NCI-H2227 (cell line): ENCODE measurements at regions not wholly inside any gene's neighbourhood (a gene's known extent, or its start where the extent isn't known, plus 50 kb on each side); places are given as distances from the start of the nearest gene placed in this dataset.

ENCODE experiments used
- DNase-seq: peaks from one replicate; lab custom pipeline; 2025; ENCODE audit not compliant: unreplicated experiment; lab: John Stamatoyannopoulos, UW

DNA sequence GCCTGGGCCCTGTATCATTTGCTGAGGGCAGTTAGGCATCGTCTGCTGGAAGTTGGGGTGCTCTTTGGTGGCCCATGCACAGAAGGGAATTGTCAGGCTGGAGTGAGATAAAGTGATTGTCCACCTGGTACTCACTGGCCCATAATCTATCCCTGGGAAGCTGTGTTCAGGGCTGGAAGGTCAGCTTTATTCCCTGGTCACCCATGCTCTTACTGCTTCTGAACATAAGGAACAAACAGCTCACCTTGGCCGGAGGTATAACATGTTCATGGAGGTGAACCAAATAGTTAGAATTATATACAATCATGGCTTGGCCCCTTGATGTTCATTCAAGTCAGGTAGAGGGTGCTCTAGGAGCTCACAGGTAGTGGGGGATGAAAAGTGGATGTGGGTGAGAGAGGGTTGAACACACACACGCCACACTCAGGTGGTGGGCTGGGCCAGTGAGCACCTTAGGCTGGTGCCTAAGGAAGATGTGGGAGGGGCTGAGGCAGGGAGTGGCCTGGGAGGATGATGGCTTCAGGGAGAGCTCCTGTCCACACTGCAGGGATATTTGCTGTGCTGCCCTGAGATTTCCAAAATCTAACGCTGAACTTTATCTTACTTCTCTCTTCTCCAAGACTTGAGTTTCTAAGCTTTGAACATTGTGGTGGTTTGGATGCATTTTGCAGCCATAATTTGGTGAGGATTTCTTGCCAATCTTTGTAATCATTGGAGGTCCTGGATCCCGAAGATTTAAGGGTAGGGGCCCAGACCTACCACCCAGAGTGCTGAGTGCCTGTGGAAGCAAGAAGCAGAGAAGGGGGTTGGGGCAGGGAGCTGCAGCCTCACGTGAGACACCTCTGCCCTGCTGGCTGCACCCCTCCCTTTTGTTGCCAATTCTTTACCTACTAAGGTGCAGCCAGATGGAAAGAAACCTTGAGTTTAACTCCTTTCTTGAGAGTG is 420.6 kb downstream of the ZNF536 start:
- no peak for DNase-seq

DNA sequence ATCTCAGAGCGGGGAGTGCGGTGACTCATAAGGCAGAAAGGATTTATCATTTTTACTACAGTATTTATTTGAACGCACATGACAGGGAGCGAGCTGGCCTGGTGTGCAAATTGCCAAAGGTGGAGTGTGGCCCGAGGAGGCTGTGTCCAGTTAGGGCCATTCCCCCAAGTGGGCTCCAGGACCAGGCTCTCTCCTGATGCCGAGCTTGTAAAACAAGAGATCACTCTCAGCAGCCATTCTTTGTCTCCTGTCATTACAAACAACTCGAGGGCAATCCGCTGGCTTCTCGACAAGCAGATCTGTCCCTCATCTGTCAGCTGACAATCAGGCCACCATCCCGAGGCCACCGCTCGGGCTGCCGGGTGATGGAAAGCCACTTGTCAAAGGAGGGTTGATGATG is 418.9 kb downstream of the ZNF536 start:
- no peak for DNase-seq

DNA sequence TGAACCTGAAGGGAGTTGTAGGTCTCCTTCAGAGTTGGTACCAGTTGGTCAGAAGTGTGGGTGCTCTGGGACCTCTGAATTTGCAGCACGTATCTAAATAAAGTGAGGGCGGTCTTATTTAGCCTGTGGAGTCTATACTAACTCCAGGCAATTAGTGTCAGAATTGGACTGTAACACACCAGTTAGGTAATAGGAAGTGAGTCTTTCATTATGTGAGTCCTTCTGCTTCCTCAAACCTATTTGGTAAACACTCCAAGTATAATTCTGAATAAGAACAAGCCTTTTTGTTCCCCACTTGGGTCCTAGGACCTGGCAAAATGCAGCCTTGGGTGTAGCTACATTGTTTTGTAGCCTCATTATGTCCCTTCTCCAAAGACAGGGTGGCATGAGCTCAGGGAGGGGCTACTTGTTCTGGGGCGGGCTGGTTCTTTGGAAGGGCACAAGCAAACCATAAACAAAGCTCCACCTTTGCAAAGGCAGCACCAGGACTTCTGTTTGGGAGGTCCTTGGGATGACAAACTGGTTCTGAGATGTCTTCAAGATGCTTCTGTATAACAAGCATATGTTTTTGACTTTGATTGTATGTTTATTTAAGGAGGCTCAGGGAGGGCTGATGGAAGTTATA is 418.0 kb downstream of the ZNF536 start:
- no peak for DNase-seq

DNA sequence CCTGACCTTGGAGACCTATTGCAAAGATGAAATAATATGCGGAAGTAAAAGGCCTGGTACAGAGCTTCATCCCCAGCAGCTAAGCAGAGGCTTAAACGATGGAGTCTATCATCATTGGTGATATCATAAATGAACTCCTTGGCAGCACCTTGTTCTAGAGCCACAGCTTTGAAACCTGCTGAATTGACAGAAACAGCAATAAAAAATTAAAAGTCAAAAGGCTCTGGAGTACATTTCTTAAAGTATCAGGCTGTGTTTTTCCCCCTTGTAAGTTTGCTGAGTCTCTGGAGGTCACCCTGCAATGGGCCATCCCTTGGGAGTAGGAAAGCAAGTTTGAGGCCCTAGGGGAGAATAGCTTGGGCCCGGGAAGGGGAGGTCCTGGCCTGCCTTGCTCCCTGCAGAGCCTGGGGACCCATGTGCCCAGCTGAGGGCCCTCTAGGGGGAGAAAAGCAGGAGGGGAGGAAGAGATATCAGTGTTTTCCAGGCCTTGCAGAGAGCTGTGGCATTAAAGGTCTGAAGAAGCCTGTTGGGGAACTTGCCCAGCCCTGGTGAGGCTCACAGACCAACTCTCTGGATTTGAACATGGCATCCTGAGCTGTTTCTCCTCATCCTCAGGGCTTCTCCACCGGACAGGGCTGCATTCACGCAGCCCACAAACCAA is 416.1 kb downstream of the ZNF536 start:
- DNase-seq = no peak

DNA sequence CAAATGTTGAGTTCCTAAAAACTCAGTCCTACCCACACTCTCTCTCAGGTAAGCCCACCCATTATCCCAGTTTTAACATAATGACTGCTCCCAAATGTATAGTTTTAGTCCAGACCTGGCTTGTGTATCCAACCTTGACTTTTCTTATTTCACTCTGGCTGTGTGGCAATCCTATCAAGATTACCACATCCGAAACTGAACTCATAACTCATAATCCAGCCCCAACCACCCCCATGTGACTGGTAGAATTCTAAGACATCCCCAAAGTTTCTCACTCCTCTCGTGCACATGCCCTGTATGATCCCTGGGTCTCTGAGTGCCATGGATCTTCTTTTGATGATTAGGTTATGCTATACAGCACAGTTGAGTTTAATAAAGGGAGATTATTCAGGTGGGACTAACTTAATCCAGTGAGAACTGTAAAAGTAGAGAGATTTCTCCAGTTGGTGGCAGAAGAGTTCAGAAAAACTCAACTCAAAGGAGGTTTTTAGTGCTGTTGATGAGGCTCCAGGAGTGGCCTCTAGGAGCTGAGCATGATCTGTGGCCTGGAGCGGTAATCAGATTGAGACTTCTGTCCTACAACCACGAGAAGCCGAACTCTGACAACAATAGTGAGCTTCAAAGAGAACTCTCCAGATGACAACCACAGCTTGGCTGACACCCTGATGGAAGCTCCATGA is 413.4 kb downstream of the ZNF536 start:
- no peak for DNase-seq

DNA sequence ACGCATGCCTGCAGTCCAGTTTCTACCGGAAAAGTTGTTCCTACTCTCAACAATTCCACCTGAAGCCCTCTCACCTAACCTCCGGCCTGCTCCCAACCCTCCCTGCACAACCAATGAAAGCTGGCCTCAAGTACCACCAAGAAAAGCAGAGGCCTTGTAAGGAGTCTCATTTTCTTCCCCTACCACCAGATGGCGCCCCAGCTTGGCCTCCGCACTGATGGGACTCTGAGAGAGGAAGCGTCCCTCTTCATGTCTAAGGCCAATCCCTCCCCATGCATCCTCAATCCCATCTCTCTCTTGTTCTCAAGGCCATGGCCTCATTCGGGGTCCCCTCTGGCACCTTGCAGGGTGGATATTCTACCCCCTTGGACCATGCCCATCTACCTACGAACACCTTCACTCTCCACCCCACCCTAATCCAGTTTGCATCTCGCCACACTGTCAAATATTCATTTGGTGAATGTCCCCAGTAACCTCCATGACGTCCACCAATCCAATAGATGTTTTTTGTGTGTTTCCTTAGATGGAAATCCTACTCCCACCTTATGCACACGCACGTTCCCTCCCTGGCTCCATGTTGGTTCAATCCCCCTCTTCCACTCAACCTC is 412.8 kb downstream of the ZNF536 start:
- DNase-seq = no peak

DNA sequence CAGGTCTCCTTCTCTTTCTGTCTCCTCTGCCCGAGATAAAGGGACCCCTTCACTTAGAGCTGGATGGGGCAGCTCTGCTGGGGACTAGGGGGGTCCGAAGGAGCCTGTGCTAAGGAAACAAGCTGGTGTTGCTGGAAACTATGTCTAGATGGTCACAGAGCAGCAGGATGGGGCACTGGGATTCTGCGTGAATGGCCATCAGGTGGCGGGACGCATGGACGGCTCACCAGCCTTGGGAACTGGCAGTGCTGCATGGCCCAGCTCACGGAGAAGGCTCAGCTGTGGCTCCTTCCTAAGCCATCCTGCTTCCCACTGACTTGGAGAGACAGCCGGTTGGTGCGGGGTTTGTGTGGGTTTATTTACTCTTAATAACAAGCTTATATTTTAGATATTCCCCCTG is 411.8 kb downstream of the ZNF536 start:
- no peak for DNase-seq

DNA sequence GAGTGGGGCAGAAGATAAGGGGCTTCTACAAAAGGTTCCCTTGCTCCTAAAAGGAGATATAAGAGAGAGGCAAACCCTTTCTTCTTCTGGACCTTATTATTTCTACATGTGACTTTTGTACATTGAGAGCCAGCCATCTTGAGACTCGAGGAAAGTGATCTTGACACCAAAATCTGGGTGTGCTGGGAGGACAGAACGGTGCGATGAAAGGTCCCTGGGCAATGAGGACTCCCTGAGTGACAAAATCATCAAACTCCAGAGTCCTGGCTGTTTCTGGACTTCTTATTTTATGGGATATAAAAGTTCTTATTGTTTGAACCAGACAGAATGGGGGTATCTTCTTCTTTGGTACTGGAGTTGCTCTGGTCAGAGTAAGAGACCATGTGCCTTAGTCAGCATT is 411.0 kb downstream of the ZNF536 start:
- DNase-seq = no peak

DNA sequence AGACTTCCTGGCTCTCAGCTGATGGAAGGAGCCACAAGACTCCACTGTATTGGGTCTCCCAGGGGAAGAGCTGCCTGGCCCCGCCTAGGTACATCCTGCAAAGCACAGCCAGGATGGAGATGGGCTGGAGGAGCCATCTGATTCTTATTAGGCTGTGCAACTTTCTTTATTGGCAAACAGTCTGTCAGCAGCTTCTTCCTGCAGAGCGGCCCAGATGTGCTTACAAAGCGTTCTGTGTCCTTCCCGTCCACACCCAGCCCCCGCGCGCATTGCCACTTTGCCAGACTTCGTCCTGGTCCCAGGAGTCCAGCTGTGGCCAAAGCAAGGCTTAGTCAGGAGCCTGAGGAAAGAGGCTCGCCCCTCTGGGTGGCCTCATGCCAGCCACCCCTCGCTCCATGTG is 409.3 kb downstream of the ZNF536 start:
- DNase-seq = no peak

DNA sequence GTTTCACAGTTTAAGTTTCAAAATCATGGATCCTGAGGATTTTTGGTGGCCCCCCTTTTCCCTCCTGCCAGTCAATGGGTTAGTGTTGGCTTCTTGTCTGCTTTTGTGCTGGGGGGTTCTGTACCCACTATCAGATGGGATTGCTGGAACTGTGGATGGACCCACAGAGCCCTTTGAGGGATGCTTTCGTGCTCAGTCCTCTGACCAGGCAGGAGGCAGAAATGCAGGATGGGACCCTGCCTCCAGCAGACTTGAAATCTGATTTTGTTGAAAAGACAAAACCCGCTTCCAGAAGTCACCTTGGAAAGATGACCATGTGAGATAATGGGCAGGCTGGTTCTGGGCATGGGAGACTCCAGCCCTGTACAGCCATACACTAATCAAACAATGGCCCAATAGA is 408.9 kb downstream of the ZNF536 start:
- DNase-seq = no peak

DNA sequence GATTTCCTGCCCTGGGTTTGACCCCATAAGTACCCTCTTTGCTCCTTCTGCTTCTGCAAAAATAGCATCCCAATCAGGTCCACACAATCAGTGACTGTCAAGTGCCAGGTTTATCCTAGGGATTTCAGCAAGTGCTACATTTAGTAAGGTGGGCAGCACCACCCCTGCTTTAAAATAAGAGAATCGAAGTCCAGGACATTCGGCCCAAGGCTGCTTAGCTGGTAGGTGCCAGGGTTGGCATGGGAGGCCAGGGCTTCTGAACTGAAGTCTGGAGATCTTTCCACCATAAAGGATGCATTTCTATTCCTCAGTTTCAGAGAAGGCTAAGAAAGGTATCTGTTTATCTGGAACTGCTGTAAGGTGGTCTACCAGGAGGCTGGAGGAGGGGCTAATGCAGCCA is 408.3 kb downstream of the ZNF536 start:
- DNase-seq = no peak

DNA sequence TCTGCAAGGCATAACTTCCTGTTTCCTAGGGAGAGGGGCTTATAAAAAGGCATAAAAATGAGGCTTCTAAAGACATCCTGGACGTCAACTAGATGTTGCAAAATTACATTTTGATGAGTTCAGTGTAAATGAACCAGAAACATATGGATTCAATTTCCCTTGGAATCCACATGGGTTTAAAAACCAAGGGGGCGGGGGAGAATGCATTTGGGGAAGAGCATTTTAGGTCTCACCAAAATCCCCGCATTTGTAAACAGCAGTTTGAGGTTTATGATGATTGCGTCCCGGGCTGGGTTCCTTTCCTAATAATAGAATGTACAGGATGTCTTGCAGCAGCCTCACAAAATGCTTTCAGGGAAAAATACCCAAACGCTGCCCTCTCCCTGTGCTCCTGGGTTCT is 407.8 kb downstream of the ZNF536 start:
- DNase-seq = no peak

DNA sequence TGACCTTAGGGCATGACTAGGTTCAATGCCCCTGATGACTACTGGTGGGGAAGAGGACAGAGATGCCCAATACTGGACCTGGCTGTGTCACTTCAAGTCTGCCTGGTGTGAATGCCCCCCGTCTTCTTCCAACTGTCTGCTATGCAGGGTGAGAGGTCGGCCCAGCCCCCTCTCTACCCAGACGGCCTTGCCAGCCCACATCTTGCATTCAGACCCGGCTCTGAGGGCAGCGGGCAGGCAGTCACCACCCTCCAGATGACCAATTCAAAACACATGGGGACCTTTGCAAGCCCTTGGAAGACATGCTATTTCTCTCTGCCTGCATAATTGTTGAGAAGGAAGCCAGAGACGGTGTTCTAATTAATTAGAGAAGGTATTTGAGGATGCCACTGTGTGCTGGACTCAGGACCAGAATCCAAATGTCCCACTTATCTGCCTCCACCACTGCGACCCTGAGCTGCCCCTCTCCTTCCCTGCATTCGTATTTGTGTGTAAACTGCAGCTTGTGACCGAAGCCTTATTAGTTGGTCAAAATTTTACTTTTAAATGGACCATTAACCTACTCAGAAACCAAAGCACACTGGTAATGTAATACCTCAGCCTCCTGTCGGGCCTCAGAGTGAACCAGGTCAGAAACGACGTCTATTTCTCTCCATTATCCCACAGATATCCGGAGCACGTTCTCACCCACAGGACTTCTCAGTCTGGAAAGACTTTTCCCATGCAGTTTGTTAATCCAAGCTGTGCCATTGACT is 407.0 kb downstream of the ZNF536 start:
- no peak for DNase-seq

DNA sequence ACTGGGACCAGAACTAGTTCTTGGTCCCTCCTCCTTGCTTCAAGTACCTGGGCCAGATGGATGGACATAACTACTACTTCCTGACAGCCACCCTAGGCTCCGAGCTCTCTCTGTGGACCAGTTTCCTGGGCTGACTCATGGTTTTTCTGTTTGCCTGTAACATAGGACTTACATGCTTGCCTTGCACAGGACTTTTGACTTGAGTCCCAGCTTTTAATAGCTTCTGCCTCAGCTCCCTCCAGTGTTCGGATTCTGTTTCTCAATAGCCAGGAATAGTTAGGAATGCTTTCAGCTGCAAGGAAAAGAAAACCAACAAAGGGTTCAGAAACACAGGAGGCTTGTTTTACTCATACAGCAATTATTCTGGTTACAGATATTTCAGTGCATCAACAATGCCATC is 405.9 kb downstream of the ZNF536 start:
- DNase-seq = no peak

DNA sequence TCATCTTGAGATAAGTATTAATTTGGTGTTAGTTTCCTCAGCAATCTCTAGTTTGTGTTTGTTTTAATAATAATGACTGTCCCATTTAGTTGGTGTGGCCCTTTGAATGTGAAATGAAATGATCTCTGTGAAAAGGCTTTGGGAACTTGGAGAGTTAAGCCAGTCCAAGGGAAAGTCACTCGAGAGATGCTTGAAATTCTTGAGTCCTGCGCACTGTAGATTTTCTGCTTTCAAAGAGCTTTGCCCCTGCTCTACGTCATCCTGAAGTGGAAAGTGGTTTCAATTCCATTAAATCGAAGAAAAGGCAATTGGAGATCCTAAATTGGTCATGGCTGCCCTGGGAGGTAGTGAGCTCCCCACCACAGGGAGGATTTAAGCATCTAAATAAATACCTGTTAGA is 403.8 kb downstream of the ZNF536 start:
- no peak for DNase-seq

DNA sequence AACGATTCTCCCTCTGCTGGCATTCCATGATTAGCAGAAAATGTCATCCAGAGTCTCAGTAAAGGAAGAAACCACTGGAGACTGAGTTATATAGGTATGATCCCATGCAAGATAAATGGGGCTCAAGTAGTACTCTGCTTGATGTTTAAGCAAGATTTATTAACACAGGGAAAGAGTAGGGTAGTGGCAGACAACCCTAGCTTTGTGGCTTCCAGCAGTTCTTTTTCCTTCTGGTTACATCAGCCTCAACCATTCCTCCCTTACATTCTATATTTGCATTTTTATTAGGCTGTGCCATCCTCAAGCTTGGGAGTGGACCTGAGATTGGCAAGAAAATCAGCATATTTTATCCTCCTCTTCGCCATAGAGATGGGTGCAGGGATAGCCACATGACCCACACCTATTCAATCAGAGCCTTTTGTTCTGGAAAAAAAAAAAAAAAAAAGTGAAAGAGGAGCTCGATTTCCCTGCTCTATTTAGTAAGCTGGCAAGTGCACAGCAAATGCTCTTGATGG is 402.1 kb downstream of the ZNF536 start:
- DNase-seq = no peak

DNA sequence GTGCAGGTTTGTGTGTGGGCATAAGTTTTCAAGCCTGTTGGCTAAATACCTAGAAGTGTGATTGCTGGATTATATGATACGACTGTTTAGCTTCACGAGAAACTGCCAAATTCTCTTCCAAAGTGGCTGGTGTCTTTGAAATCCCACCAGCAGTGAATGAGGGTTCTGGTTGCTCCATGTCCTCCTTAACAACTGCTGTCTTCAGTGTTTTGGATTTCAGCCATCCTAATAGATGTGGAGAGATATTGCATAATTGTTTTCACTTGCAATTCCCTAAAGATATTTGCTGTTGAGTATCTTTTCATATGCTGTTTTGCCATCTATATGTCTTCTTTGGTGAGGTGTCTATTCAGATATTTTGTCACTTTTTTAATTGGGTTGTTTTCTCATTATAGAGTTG is 390.5 kb downstream of the ZNF536 start:
- no peak for DNase-seq

DNA sequence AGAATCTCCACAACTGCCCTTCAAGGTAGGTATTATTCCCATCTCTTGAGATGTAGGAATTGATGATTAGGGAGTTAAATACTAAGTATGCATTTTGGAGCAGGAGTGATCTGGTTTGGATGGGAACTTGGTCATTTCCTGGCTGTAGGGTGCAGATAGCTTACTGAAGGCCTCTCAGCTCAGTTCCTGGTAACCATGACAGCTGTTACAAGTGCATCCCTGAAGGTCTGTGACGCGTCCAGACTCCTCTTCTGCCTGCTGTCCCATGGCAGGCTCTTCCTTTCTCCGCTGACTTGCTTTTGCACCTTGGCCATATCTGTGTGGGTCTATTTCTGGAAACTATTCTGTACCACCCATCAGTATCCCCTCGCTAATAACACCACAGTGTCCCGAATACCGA is 387.8 kb downstream of the ZNF536 start:
- no peak for DNase-seq

DNA sequence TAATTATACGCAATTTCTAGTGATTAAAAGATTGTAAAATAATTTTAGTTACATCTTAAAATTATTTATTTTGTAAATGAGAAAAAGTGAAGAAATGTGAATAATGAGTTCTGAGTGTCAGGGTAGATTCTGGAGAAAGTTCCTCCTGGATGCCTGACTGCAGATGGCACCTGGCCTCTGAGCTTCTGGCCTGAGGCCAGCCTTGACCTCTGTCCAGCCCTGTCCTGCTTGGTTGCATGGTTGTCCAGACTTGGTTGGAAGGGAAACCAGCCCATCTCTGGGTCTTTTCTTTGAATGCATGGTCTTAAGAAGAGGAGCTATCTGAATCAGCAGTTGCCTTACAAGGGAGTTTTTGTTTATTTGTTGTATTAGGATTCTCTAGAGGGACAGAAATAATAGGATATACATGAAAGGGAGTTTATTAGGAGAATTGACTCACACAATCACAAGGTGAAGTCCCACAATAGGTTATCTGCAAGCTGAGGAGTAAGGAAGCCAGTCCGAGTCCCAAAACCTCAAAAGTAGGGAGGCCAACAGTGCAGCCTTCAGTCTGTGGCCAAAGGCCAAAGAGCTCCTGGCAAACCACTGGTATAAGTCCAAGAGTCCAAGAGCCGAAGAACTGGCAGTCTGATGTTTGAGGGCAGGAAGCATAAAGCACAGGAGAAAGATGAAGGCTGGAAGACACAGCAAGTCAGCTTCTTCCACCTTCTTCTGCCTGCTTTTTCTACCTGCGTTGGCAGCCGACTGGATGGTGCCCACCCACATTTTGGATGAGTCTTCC is 385.8 kb downstream of the ZNF536 start:
- DNase-seq = no peak
